IMR-90 (cell line): ENCODE measurements at regions not wholly inside any gene's neighbourhood (a gene's known extent, or its start where the extent isn't known, plus 50 kb on each side); places are given as distances from the start of the nearest gene placed in this dataset.

ENCODE experiments used
- ATAC-seq: fragments of 200-7000 bp; cut with Tn5 transposase; 2 replicates; pipeline ENCODE4 v1.9.1; 2020; ENCODE audit warnings: low read depth, mild to moderate bottlenecking, moderate library complexity
- BruUV-seq: library from RNA; stranded (reverse); fragments of 400-500 nt; replicated peaks from 2 replicates; lab custom pipeline; 2021; lab: Mats Ljungman, UMichigan
- CTCF ChIA-PET: fragments of 300-600 bp; formaldehyde crosslinking; extraction: SDS; loops from one replicate; lab custom pipeline; 2021; ENCODE audit warnings: antibody characterized with exemption; lab: Yijun Ruan, JAX
- POLR2A ChIA-PET: fragments of 300-600 bp; sonication (Branson Sonifier 250); formaldehyde crosslinking; loops from one replicate; lab custom pipeline; 2022; ENCODE audit warnings: antibody characterized with exemption; ENCODE audit not compliant: unreplicated experiment; lab: Charles Lee
- DNase-seq: peaks from one replicate; pipeline ENCODE4 v3.0.0; 2013
- H2AFZ ChIP-seq: replicated peaks from 2 replicates; pipeline ENCODE3; 2013; ENCODE audit warnings: low read length, mild to moderate bottlenecking; ENCODE audit not compliant: poor library complexity
- H2AK5ac ChIP-seq: 2 replicates; pipeline ENCODE4 v1.6.1; 2013; ENCODE audit warnings: low read depth, low read length, inconsistent platforms
- H2AK9ac ChIP-seq: replicated peaks from 2 replicates; pipeline ENCODE3; 2013; ENCODE audit warnings: mild to moderate bottlenecking, low read depth, low read length, moderate library complexity; ENCODE audit not compliant: poor library complexity
- H2BK120ac ChIP-seq: 2 replicates; pipeline ENCODE4 v1.6.1; 2013; ENCODE audit warnings: low read depth, low read length, inconsistent platforms
- H2BK15ac ChIP-seq: 3 replicates; pipeline ENCODE4 v1.6.1; 2013; ENCODE audit warnings: low read depth, low read length, inconsistent platforms
- H2BK20ac ChIP-seq: 2 replicates; pipeline ENCODE4 v1.6.1; 2013; ENCODE audit warnings: low read depth, mild to moderate bottlenecking, inconsistent platforms, low read length, moderate library complexity
- H2BK5ac ChIP-seq: 2 replicates; pipeline ENCODE4 v1.6.1; 2013; ENCODE audit warnings: mild to moderate bottlenecking, low read depth, low read length, inconsistent platforms; ENCODE audit not compliant: poor library complexity, severe bottlenecking
- H3K14ac ChIP-seq: replicated peaks from 2 replicates; pipeline ENCODE4 v1.6.1; 2013; ENCODE audit warnings: low read depth, low read length, inconsistent platforms
- H3K18ac ChIP-seq: 2 replicates; pipeline ENCODE4 v1.6.1; 2013; ENCODE audit warnings: low read depth, low read length, control low read depth
- H3K23ac ChIP-seq: 2 replicates; pipeline ENCODE4 v1.6.1; 2013; ENCODE audit warnings: low read depth, low read length, inconsistent platforms
- H3K27ac ChIP-seq: 2 replicates; pipeline ENCODE4 v1.5.1; 2013; ENCODE audit warnings: mild to moderate bottlenecking, control low read depth, low read length; ENCODE audit not compliant: insufficient read depth
- H3K27me3 ChIP-seq: 2 replicates; pipeline ENCODE4 v1.6.1; 2013; ENCODE audit warnings: low read length; ENCODE audit not compliant: control insufficient read depth, insufficient read depth
- H3K36me3 ChIP-seq: 2 replicates; pipeline ENCODE4 v1.6.1; 2013; ENCODE audit warnings: low read length, mixed read lengths; ENCODE audit not compliant: control insufficient read depth, insufficient read depth
- H3K4ac ChIP-seq: 2 replicates; pipeline ENCODE4 v1.6.1; 2013; ENCODE audit warnings: low read depth, low read length, inconsistent platforms
- H3K4me1 ChIP-seq: 2 replicates; pipeline ENCODE4 v1.6.1; 2013; ENCODE audit warnings: low read length, mixed read lengths; ENCODE audit not compliant: control insufficient read depth, insufficient read depth
- H3K4me2 ChIP-seq: 2 replicates; pipeline ENCODE4 v1.6.1; 2013; ENCODE audit warnings: low read depth, mild to moderate bottlenecking, control low read depth, low read length, moderate library complexity
- H3K4me3 ChIP-seq: 2 replicates; pipeline ENCODE4 v1.5.1; 2013; ENCODE audit warnings: low read depth, mild to moderate bottlenecking, control low read depth, low read length, moderate library complexity; ENCODE audit not compliant: insufficient read depth
- H3K56ac ChIP-seq: 2 replicates; pipeline ENCODE4 v1.6.1; 2013; ENCODE audit warnings: low read length, inconsistent platforms; ENCODE audit not compliant: insufficient read depth; ENCODE audit errors: extremely low read depth
- H3K79me1 ChIP-seq, 2 experiments: 2 replicates each; pipeline ENCODE4 v1.6.1; 2013; ENCODE audit warnings: low read length in 2 of 2, inconsistent platforms in 1 of 2, low read depth in 1 of 2
- H3K9ac ChIP-seq: 2 replicates; pipeline ENCODE4 v1.6.1; 2013; ENCODE audit warnings: low read depth, low read length, control low read depth
- H3K9me1 ChIP-seq: 2 replicates; pipeline ENCODE4 v1.6.1; 2013; ENCODE audit warnings: low read length, inconsistent platforms; ENCODE audit not compliant: insufficient read depth
- H3K9me3 ChIP-seq: 2 replicates; pipeline ENCODE4 v1.6.1; 2013; ENCODE audit warnings: low read length; ENCODE audit not compliant: control insufficient read depth, insufficient read depth
- H4K20me1 ChIP-seq: 2 replicates; pipeline ENCODE4 v1.6.1; 2013; ENCODE audit warnings: low read length, inconsistent platforms; ENCODE audit not compliant: insufficient read depth
- H4K5ac ChIP-seq: 2 replicates; pipeline ENCODE4 v1.6.1; 2013; ENCODE audit warnings: mild to moderate bottlenecking, low read depth, low read length, control low read depth
- H4K8ac ChIP-seq, 2 experiments: 2 replicates each; pipeline ENCODE4 v1.6.1; 2013; ENCODE audit warnings: low read depth in 2 of 2, low read length in 2 of 2, control low read depth in 1 of 2, inconsistent platforms in 1 of 2
- H4K91ac ChIP-seq: 2 replicates; pipeline ENCODE4 v1.6.1; 2013; ENCODE audit warnings: low read depth, low read length, inconsistent platforms; ENCODE audit not compliant: insufficient read depth
- CEBPB ChIP-seq: IDR thresholded peaks from 2 replicates; pipeline ENCODE4 v1.6.1; 2012; ENCODE audit warnings: low read depth, low read length, improper control_type of control experiment
- SMC3 ChIP-seq: fragments of 150-350 bp; IDR thresholded peaks from 2 replicates; pipeline ENCODE4 v1.6.1; 2016; ENCODE audit warnings: low read depth, mild to moderate bottlenecking, antibody characterized with exemption, low read length, moderate library complexity
- WGBS, 2 experiments: methylation state at CpG; one replicate each; pipeline versions ENCODE4 v1.1.5 to v1.1.7; 2013; ENCODE audit warnings: missing lambda C conversion rate in 2 of 2; ENCODE audit not compliant: insufficient read length in 1 of 2; ENCODE audit errors: extremely low coverage in 2 of 2; 5-methylcytosine and 5-hydroxymethylcytosine counted together
- dilution Hi-C: fragments of 300-500 bp; cut with HindIII; formaldehyde crosslinking; loops from one replicate; pipeline ENCODE4 v1.14.3; 2018; ENCODE audit warnings: low sequenced_read_pairs; ENCODE audit not compliant: unreplicated experiment
- in situ Hi-C: fragments of 300-500 bp; cut with MboI; formaldehyde crosslinking; loops from 3 replicates; pipeline ENCODE4 v1.14.3; 2019; ENCODE audit warnings: low sequenced_read_pairs, inconsistent platforms, mixed read lengths
- intact Hi-C: fragments of 100-400 bp; cut with micrococcal nuclease; formaldehyde crosslinking; loops from 2 replicates; pipeline ENCODE4 v1.10.0; 2022

DNA sequence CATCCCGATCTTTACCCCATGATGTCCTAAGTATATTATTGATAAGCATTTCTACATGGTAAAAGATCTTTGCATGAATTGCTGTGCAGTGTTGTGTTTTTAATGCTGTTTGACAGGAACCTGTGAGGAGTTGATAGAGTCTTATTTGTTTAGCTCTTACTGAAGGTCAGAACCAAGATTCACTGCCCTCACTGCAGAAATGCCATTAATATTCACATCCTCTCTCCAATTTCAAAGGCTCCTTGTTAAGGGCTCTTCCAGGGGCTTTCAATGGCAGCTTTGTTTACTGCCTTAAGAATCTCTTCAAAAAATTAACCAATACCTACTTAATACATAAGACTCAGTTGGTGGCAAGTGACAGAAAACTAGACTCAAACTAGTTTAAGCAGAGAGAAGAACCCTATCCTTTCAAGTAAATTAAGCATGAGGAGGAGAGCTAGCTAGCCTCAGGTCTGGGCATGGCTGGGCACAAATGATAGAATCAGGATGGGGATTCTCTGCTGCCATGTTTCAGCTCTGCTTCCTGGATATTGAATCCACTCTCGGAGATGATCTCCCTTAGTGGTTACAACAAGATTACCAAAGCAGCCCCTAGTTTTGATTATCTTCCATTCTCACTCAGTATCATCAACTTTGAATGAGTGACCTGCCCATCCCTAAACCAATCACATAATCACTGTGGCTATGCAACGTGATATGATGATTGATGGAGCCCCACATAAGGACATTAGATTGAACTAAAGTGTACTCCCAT lies 311.8 kb downstream of the CDH11 start:
- WGBS, 2 experiments = no CpG with 5 or more reads among the region's 3 CpGs
- no peak overlapping the region for H2AK9ac ChIP-seq
- no peak overlapping the region for H3K27ac ChIP-seq
- H2AFZ ChIP-seq = no peak overlapping the region
- no peak overlapping the region for H3K18ac ChIP-seq
- no peak overlapping the region for H4K5ac ChIP-seq
- in situ Hi-C loops = no loop called here
- H3K4me2 ChIP-seq = no peak overlapping the region
- H2BK15ac ChIP-seq = no peak overlapping the region
- BruUV-seq = no TSS peak
- no peak overlapping the region for H3K4me3 ChIP-seq
- no peaks in the 10 kb centered on the region for H4K20me1 ChIP-seq
- H3K56ac ChIP-seq = no peak overlapping the region
- H3K9me1 ChIP-seq = no peaks in the 10 kb centered on the region
- no peak overlapping the region for H2BK20ac ChIP-seq
- H3K9ac ChIP-seq = no peak overlapping the region
- POLR2A ChIA-PET = no interaction called here
- no peak overlapping the region for H3K4ac ChIP-seq
- TF ChIP-seq SMC3 (no peak), CEBPB (no peak)
- H3K36me3 ChIP-seq = no peaks in the 10 kb centered on the region
- no peak overlapping the region for H3K23ac ChIP-seq
- DNase-seq (no peak), ATAC-seq (no peak)
- H3K14ac ChIP-seq = no peak overlapping the region
- H2BK120ac ChIP-seq = no peak overlapping the region
- no peaks in the 10 kb centered on the region for H3K4me1 ChIP-seq
- no peaks in the 10 kb centered on the region for H3K9me3 ChIP-seq
- H4K8ac ChIP-seq = no peak overlapping the region
- H2AK5ac ChIP-seq = no peak overlapping the region
- intact Hi-C loops = no loop called here
- dilution Hi-C loops = no loop called here
- CTCF ChIA-PET = no interaction called here
- no peak overlapping the region for H2BK5ac ChIP-seq
- no peaks in the 10 kb centered on the region for H3K79me1 ChIP-seq
- H3K27me3 ChIP-seq = no peaks in the 10 kb centered on the region; the same call in 1 of the 2 replicates
- no peak overlapping the region for H4K91ac ChIP-seq
